SU-DHL-6 (cell line): ENCODE measurements at regions not wholly inside any gene's neighbourhood (a gene's known extent, or its start where the extent isn't known, plus 50 kb on each side); places are given as distances from the start of the nearest gene placed in this dataset.

ENCODE experiments used
- H2AFZ ChIP-seq: fragments of 200-600 bp; sonication (generic); 2 replicates; pipeline ENCODE4 v1.6.1; 2014; ENCODE audit warnings: low read depth, mild to moderate bottlenecking, moderate library complexity, mixed read lengths, antibody characterized with exemption, low read length; ENCODE audit not compliant: severe bottlenecking
- H3F3A ChIP-seq: fragments of 200-600 bp; shearing (Covaris generic); 2 replicates; pipeline ENCODE4 v1.6.0; 2016; ENCODE audit warnings: antibody characterized with exemption, mild to moderate bottlenecking; ENCODE audit not compliant: insufficient read depth
- H3K27ac ChIP-seq: fragments of 200-600 bp; sonication (generic); 2 replicates; pipeline ENCODE4 v1.5.1; 2016; ENCODE audit warnings: low read depth, mild to moderate bottlenecking, low read length, moderate library complexity, mixed read lengths
- H3K27me3 ChIP-seq: fragments of 200-600 bp; sonication (generic), shearing (Covaris generic); 2 replicates; pipeline ENCODE4 v1.6.0; 2014; ENCODE audit warnings: mild to moderate bottlenecking, low read length
- H3K36me3 ChIP-seq: fragments of 200-600 bp; sonication (generic); 2 replicates; pipeline ENCODE4 v1.6.1; 2014; ENCODE audit warnings: mild to moderate bottlenecking, low read length, mixed read lengths
- H3K4me2 ChIP-seq: fragments of 300-600, 200-600 bp; shearing (Covaris generic), sonication (generic); 2 replicates; pipeline ENCODE4 v1.6.0; 2014; ENCODE audit warnings: low read length, low read depth, mild to moderate bottlenecking; ENCODE audit not compliant: poor library complexity, severe bottlenecking
- H3K4me3 ChIP-seq: fragments of 200-600 bp; sonication (generic); 2 replicates; pipeline ENCODE4 v1.5.1; 2014; ENCODE audit warnings: antibody characterized with exemption, low read length, mild to moderate bottlenecking, mixed read lengths; ENCODE audit not compliant: insufficient read depth, poor library complexity, severe bottlenecking
- H3K79me2 ChIP-seq: fragments of 200-600 bp; sonication (generic); 2 replicates; pipeline ENCODE4 v1.6.1; 2014; ENCODE audit warnings: mild to moderate bottlenecking, low read length, moderate library complexity; ENCODE audit not compliant: insufficient read depth
- H3K9ac ChIP-seq: fragments of 200-600 bp; sonication (generic); 2 replicates; pipeline ENCODE4 v1.7.0; 2014; ENCODE audit warnings: mild to moderate bottlenecking, low read length
- H3K9me2 ChIP-seq: fragments of 200-600 bp; sonication (generic); replicated peaks from 2 replicates; pipeline ENCODE4 v1.6.1; 2014; ENCODE audit warnings: low read length; ENCODE audit not compliant: insufficient read depth
- H3K9me3 ChIP-seq: fragments of 200-600 bp; sonication (generic); 2 replicates; pipeline ENCODE4 v1.6.1; 2014; ENCODE audit warnings: low read length, mixed read lengths; ENCODE audit not compliant: insufficient read depth
- H4K20me1 ChIP-seq: fragments of 200-600 bp; sonication (generic); 2 replicates; pipeline ENCODE4 v1.6.1; 2014; ENCODE audit warnings: low read depth, mild to moderate bottlenecking, antibody characterized with exemption, low read length, moderate library complexity, mixed read lengths
- EZH2phosphoT487 ChIP-seq: fragments of 200-600 bp; sonication (generic), shearing (Covaris generic); conservative IDR thresholded peaks from 2 replicates; pipeline ENCODE4 v1.6.1; 2018; ENCODE audit warnings: mild to moderate bottlenecking, antibody characterized with exemption, low read length, moderate library complexity, mixed read lengths
- TF ChIP-seq, protein P1 (sequence below): fragments of 200-600 bp; sonication (generic); IDR thresholded peaks from one replicate; pipeline ENCODE4 v1.5.1; 2017; ENCODE audit warnings: antibody characterized with exemption, mild to moderate bottlenecking, low read length, moderate library complexity; ENCODE audit not compliant: insufficient read depth, poor library complexity, severe bottlenecking

DNA sequence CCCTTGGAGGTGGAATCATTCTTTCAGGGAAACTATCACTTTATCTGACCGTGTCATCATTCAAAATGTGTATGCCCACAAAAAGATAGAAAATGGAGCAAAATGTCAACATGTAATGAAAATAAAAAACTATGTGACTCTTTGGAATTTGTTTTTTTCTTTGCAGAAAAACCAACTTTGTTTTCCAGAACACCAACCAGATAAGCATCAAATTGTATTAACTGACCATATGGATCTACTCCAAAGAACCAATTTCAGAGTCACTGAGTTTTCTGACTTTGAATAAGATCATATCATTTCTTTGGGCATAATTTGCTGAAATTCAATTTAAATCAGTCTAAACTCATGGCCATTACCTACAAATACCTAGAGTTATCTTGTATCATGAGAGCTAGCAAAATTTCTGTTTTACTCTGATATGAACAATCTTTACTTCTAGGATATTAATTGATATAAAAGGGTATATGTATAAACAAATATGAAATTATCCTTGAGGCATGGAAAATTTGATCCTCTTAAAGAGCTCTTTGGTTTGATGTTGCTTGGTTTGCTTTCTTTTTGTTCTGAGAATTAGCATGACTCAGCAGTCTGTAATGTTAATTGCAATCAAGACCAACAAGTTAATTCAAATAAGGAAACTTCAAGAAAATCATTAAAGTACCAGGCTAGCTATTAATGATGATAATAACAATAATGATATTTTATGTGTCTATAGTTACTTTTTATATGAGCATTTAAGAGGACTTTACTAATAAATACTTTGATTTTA is 444.4 kb upstream of the MARCKS start:
- TF ChIP-seq EZH2phosphoT487 = no peak
- TF ChIP-seq, protein P1, sequence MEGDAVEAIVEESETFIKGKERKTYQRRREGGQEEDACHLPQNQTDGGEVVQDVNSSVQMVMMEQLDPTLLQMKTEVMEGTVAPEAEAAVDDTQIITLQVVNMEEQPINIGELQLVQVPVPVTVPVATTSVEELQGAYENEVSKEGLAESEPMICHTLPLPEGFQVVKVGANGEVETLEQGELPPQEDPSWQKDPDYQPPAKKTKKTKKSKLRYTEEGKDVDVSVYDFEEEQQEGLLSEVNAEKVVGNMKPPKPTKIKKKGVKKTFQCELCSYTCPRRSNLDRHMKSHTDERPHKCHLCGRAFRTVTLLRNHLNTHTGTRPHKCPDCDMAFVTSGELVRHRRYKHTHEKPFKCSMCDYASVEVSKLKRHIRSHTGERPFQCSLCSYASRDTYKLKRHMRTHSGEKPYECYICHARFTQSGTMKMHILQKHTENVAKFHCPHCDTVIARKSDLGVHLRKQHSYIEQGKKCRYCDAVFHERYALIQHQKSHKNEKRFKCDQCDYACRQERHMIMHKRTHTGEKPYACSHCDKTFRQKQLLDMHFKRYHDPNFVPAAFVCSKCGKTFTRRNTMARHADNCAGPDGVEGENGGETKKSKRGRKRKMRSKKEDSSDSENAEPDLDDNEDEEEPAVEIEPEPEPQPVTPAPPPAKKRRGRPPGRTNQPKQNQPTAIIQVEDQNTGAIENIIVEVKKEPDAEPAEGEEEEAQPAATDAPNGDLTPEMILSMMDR = no peak
- Histone ChIP-seq H3K4me2 (no peak overlapping the region), H3K27me3 (no peaks in the 10 kb centered on the region), H3K27ac (no peak overlapping the region), H4K20me1 (no peaks in the 10 kb centered on the region), H3K79me2 (no peaks in the 10 kb centered on the region), H3F3A (no peaks in the 10 kb centered on the region), H3K36me3 (no peaks in the 10 kb centered on the region), H3K9ac (no peak overlapping the region), H2AFZ (no peak overlapping the region), H3K4me3 (no peak overlapping the region), H3K9me2 (no peaks in the 10 kb centered on the region; the same call in 1 of the 2 replicates), H3K9me3 (no peaks in the 10 kb centered on the region)

DNA sequence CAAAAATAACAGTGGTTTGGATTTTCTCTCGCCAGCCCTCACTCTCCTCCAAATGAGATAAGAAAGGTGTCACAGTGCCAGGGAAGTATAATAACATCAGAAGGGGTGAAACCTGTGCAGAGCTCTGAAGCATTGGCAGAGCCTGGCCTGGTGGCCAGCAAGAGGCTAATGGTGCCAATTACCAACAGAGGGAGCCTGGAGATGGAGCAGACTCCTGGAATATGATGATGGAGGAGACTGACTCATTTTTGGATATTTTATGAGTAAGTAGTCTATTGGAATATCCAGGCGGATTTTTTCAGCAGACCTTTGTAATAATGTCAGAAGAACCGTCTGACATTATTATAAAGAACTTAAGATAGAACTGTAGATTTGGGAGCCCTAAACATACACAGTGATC is 442.6 kb upstream of the MARCKS start:
- Histone ChIP-seq H3K4me2 (no peak overlapping the region), H3F3A (no peaks in the 10 kb centered on the region), H3K79me2 (no peaks in the 10 kb centered on the region), H3K9me3 (no peaks in the 10 kb centered on the region), H3K9ac (no peak overlapping the region), H3K27me3 (no peaks in the 10 kb centered on the region), H2AFZ (no peak overlapping the region), H3K9me2 (no peaks in the 10 kb centered on the region), H3K27ac (no peak overlapping the region), H3K36me3 (no peaks in the 10 kb centered on the region), H4K20me1 (no peaks in the 10 kb centered on the region), H3K4me3 (no peak overlapping the region)
- TF ChIP-seq, protein P1 = no peak
- TF ChIP-seq EZH2phosphoT487 = no peak

DNA sequence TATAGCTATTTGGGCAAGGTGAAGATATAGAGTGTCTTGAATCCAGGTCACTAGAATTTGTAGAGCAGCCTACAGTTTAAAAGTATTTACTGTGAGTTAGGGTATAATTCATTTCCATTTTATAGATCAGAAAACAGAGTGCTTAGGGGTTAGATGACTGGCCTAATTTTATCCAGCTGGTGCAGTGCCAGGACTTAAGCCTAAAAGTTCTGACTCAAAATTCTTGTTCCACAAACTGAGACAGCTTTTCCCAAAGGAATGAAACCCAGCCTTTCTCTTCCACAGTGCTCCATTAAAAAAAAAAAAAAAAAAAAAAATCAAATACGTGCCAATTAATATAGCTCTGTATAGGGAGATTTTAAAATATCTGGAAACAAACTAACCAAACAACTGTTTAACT is 441.0 kb upstream of the MARCKS start:
- Histone ChIP-seq H3K79me2 (no peaks in the 10 kb centered on the region), H2AFZ (no peak overlapping the region), H4K20me1 (no peaks in the 10 kb centered on the region), H3K4me2 (no peak overlapping the region), H3F3A (no peaks in the 10 kb centered on the region), H3K27ac (no peak overlapping the region), H3K27me3 (no peaks in the 10 kb centered on the region), H3K36me3 (no peaks in the 10 kb centered on the region), H3K9me2 (no peaks in the 10 kb centered on the region), H3K9me3 (no peaks in the 10 kb centered on the region), H3K9ac (no peak overlapping the region), H3K4me3 (no peak overlapping the region)
- TF ChIP-seq, protein P1 = no peak
- no peak for TF ChIP-seq EZH2phosphoT487
